ENCODE measurements at regions not wholly inside any gene's neighbourhood (a gene's known extent, or its start where the extent isn't known, plus 50 kb on each side); places are given as distances from the start of the nearest gene placed in this dataset.

GRCh38 chr10:4355350-4355749 is 470.7 kb upstream of the AKR1E2 start:
- Mint-ChIP-seq H3K9me3 (no peaks in the 10 kb centered on the region), H3K27me3 (ENCODE audit: low read depth) (no peaks in the 10 kb centered on the region; the same call in 1 of the 2 replicates), H3K27ac (no peak overlapping the region; a peak in 1 of 7 replicates), H3K36me3 (ENCODE audit: insufficient read depth in 1 of 3, low read depth in 3 of 3) (no peaks in the 10 kb centered on the region), H3K4me1 (peaks cover 9% of the 10 kb centered on the region in 2 experiments), H3K4me3 (no peak overlapping the region)
- Histone ChIP-seq H3K79me2 (ENCODE audit: insufficient read depth, low read length) (no peaks in the 10 kb centered on the region), H3K4me1 (ENCODE audit: insufficient read depth, low read length) (no peaks in the 10 kb centered on the region), H4K5ac (ENCODE audit: insufficient read length, low read depth, low read length) (no peak overlapping the region), H3K4ac (ENCODE audit: low read depth, low read length) (no peak overlapping the region), H4K20me1 (ENCODE audit: control insufficient read depth, insufficient read depth, insufficient read length) (no peaks in the 10 kb centered on the region), H2BK5ac (ENCODE audit: insufficient read length, low read length) (no peak overlapping the region), H2BK12ac (ENCODE audit: insufficient read length, low read depth, low read length) (no peak overlapping the region), H2BK20ac (ENCODE audit: low read depth, low read length, poor library complexity, severe bottlenecking) (no peak overlapping the region), H3K79me1 (ENCODE audit: insufficient read depth, low read depth, low read length, poor library complexity, severe bottlenecking) (no peaks in the 10 kb centered on the region), H3K56ac (ENCODE audit: insufficient read length, low read depth, low read length) (no peak overlapping the region), H3T11ph (ENCODE audit: low read length) (no peak overlapping the region), H2BK15ac (ENCODE audit: low read depth, low read length) (no peak overlapping the region), H3K9ac (ENCODE audit: extremely low read depth, insufficient read length, low read length) (no peak overlapping the region), H2AFZ (ENCODE audit: low read length) (no peak overlapping the region), H3K18ac (ENCODE audit: insufficient read length, low read depth, low read length) (no peak overlapping the region), H3K9me3 (ENCODE audit: control insufficient read depth, low read depth, low read length) (no peaks in the 10 kb centered on the region), H3K4me2 (ENCODE audit: insufficient read depth, insufficient read length, low read length) (no peak overlapping the region), H4K91ac (ENCODE audit: insufficient read length, low read depth, low read length) (no peak overlapping the region), H2BK120ac (ENCODE audit: low read depth, low read length, poor library complexity, severe bottlenecking) (no peak overlapping the region), H2AK5ac (ENCODE audit: insufficient read length, low read length) (no peak overlapping the region), H3K23ac (ENCODE audit: insufficient read length, low read depth, low read length) (no peak overlapping the region), H3K14ac (ENCODE audit: insufficient read depth, low read length) (no peak overlapping the region), H4K8ac (replicated peaks; ENCODE audit: insufficient read length, low read depth, low read length) (no peak overlapping the region), H3K23me2 (ENCODE audit: insufficient read length, low read depth, low read length, poor library complexity, severe bottlenecking) (no peaks in the 10 kb centered on the region), H3K27ac (ENCODE audit: insufficient read length, low read depth, low read length) (no peak overlapping the region), H3K27me3 (ENCODE audit: insufficient read depth, low read length) (no peaks in the 10 kb centered on the region)
- no CpG with 5 or more reads among the region's 1 CpG for WGBS (ENCODE audit: extremely low coverage, insufficient read length, low lambda C conversion rate)
- no peak for DNase-seq
- TF ChIP-seq, protein P1, sequence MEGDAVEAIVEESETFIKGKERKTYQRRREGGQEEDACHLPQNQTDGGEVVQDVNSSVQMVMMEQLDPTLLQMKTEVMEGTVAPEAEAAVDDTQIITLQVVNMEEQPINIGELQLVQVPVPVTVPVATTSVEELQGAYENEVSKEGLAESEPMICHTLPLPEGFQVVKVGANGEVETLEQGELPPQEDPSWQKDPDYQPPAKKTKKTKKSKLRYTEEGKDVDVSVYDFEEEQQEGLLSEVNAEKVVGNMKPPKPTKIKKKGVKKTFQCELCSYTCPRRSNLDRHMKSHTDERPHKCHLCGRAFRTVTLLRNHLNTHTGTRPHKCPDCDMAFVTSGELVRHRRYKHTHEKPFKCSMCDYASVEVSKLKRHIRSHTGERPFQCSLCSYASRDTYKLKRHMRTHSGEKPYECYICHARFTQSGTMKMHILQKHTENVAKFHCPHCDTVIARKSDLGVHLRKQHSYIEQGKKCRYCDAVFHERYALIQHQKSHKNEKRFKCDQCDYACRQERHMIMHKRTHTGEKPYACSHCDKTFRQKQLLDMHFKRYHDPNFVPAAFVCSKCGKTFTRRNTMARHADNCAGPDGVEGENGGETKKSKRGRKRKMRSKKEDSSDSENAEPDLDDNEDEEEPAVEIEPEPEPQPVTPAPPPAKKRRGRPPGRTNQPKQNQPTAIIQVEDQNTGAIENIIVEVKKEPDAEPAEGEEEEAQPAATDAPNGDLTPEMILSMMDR (conservative IDR thresholded peaks at IDR 0.05), result no peak
